GM21717 (cell line): ENCODE measurements at regions not wholly inside any gene's neighbourhood (a gene's known extent, or its start where the extent isn't known, plus 50 kb on each side); places are given as distances from the start of the nearest gene placed in this dataset.
"Not testable (repeated sequence)": the region's sequence is repeated elsewhere in the genome, so short reads cannot be mapped to it uniquely, and the experiment has no call there.

ENCODE experiments used
- ATAC-seq: cut with Tn5 transposase; IDR thresholded peaks from one replicate; pipeline ENCODE4 v1.9.1; 2021; ENCODE audit warnings: mild to moderate bottlenecking, moderate library complexity; ENCODE audit not compliant: unreplicated experiment

GRCh38 chr20:48411919-48412522 lies 415.8 kb downstream of the PREX1 start:
- ATAC-seq = no peak

- ATAC-seq = no peak
Measured at GRCh38 chr20:48411245-48411644, 416.6 kb downstream of the PREX1 start.

GRCh38 chr20:48409055-48409615 lies 418.7 kb downstream of the PREX1 start:
- no peak for ATAC-seq

DNA sequence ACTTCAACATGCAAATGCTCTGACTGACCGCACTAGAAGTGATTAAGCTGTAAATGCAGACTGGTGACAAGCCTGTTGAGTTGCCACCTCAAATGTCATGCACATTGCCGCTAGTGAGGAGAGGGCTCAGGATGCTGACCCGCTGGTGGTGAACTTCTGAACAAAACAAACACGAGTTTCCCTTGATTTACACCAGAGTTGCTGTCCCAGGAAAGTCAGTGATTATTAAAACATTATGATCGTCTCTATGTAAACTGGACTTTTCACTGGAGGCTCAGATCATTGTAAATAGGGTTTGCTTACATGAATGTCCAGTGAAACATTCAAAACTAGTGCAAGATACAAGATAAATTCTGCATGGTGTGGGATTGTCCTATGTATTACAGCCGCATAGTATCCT lies 420.1 kb downstream of the PREX1 start:
- no peak for ATAC-seq

DNA sequence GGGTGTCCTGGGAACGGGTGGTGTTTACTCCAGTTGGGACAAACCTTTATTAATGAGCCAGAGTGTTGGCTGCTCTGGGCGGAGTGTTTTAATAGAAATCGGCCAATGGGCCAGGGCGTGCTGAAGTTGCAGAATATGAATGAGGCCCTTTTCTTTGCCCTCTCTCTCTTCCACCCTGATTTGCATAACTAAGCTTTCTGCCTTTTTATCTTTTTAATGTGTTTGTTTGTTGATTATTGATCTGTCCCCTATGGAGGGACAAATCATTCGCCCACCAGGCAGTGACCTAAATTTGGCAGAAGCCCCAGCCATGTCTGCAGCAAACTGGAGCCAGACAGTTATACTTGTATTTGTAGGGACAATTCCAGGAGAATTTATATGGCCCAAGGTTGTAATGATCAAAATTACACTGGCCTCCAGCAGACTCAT lies 420.9 kb downstream of the PREX1 start:
- ATAC-seq = no peak

GRCh38 chr20:48406498-48406897 lies 421.3 kb downstream of the PREX1 start:
- no peak for ATAC-seq

GRCh38 chr20:48405909-48406308 lies 421.9 kb downstream of the PREX1 start:
- ATAC-seq = no peak

DNA sequence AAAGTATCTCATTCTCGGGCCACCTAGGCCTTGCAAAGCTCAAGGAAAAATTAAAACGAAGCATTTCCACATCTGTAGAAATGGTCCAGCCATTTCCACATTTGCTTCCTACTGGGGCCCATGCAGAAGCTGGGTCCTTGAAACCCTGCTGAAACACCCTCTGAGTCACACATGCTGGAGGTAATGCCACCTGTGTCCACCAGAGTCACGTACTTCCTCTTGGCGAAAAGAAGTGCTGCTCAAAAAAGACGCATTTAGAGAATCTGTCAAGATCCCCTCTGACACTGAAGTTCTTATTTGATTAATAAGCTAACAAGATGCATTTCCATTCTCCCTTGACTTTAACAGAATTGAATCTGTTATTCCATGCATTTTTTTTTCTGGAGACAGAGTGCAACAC lies 423.2 kb downstream of the PREX1 start:
- ATAC-seq = no peak

DNA sequence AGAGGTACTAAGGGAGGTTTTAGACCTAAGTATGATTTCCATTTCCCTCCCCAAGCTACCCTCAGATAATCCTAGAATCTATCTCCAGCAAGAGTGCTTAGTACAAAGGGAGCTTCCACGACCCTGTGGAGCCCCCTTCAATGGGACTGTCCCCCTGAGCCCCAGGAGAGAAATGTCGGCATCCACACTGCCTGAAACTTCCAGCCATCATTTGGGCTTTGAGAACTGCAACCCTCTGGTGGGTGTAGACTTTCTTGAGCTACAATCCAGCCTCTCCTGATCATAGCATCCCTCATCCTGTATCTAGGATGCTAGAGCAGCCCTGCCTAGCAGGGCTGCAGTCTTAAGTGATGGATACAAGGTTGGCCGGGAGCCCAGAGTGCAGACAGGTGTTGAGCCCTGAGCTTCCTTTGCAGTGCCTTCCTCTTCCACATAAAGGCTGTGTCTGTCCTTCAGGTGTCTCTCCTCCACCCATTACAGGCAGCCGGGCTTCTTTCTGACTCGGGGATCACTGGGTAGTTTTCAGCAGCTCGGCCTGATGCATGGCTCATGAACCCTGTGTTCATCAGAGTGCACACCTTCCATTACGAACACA lies 424.5 kb downstream of the PREX1 start:
- no peak for ATAC-seq

DNA sequence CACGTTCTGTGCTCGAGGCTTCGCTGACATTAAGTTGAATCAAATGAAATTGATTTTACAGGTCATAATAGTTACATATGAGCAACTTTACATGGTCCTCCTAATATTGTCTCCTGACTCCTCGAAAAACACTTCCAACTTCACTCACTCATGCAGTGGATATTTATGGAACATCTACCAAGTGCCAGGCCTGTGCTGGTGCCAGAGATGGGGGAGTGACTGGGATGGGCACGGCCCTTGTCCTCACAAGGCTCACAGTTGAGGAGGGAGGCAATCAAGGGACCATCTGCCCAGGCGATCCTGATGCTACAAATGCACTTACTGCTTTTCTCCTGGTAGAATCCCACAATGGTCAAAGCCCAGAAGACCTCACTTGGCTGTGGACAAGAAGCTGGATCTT lies 426.4 kb downstream of the PREX1 start:
- ATAC-seq = no peak

DNA sequence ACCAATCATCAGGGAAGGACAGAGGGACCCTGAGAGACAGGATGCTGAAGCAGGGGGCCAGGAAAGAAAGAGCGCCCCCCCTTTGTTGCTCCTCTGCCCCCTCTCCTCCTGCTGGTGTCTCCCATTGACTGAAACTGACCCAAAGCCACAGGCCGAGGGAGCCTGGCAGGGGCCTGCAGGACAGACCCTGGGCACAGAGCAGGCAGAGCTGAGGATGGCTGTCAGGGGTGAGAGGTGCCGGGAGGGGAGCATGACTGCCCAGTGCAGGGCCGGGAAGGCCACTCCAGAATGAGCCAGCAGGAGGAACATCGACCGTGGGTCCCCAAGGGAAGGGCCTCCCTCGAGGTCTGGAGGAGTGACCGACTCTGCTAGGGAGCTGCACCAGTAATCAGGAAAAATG lies 427.8 kb downstream of the PREX1 start:
- ATAC-seq = no peak

DNA sequence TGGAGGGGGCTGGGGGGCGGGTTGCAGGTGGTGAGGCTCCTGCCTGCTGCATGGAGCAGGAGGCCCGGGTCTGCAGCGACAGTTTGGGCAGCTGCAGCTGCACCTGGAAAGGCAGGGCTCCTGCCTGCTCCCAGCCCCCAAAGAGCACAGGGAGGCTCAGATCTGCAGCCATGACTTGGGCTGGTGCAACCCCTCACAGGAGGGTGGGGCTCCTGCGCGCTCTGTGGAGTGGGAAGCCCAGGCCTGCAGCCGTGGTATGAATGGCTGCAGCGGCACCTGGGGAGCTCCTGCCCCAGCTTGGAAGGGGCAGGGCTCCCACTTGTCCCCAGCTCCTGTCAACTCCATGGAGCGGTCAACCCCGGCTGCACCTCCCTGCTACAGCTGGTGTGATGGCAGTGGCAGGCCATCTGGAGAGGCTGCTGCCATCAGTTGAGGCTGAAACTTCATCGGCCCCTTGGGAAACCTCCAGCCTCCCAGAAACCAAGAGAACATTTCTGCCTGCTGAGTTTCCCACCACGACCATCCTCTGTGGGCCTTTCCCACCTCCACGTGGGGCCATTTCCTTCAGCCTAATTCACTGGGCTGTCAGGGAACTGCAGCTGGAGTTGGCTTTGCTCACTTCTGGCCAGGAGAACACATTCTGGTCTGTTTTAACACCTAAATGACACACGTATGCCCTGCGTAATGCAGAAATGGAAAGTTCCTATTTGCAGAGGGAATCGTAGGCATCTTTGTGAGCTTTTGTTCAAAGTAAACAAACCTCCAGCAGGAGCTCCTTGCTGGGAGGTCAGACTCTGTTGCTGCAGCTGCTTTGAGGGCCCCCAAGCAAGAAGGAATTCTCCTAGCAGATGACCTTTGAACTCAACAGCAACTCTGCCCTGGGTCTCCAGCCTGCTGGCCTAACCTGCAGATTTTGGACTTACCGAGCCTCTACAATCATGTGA lies 429.0 kb downstream of the PREX1 start:
- ATAC-seq = no peak

- ATAC-seq = not testable (repeated sequence)
Measured at GRCh38 chr20:48396981-48397861, 430.6 kb downstream of the PREX1 start.

DNA sequence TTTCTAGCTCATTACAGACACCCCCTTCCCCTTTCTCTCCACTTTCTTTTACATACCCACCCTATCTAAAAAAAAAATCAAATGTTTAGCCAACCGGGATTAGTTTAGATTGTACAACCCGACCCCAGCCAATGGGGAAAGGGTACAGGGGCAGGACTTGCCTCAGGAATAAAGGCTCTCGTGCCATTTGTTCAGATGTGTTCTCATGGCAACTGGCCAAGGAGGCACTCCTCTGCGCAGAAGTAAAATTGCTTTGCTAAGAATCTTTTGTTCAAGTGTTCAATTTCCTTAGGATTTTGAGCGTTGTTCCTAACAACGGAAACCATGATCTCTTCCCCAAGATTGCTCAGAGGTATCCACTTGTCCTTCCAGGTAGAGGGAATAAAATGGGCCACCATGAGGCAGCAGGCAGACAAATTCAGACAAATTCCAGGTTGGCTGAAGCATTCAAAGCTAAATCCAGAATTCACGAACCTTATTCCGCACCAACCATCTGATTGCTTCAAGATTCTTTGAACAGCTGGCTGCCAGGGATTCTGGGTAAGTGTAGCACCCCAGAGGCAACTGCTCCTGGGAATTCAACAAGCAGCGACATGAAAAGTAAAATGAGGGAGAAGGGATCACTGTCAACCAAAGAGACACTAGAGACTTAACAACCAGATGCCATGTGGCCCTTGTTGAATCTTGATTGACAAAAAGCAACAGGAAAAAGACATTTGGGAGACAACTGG lies 431.8 kb downstream of the PREX1 start:
- no peak for ATAC-seq

- no peak for ATAC-seq
Measured at GRCh38 chr20:48394415-48395081, 433.3 kb downstream of the PREX1 start.

DNA sequence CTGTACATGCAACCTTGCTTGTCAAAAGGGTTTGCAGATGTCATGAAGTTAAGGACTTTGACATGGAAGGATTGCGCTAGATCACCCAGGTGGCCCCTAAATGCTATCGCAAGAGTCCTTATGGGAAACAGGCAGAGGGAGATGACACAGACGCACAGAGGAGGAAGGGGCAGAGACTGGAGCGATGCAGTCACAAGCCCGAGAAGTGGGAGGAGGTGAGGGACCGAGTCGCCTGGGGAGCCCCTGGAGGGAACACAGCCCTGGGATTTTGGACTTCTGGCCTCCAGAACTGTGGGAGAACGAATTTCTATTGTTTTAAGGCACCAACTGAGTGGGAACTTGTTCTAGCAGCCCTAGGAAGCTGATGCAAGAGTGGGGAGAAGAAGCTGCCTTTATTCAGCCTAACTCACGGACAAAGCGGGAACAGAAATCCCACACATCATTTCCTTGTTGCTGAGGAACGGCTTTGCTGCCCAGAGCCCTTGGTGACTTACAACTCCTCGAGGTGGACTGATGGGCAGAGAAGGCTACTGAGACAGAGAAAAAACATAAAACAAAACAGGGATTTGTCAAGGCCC lies 434.0 kb downstream of the PREX1 start:
- no peak for ATAC-seq

GRCh38 chr20:48393311-48393685 lies 434.5 kb downstream of the PREX1 start:
- no peak for ATAC-seq

GRCh38 chr20:48392407-48393310 lies 435.1 kb downstream of the PREX1 start:
- ATAC-seq = no peak
